Fibroblast of villous mesenchyme (primary cell): ENCODE measurements at regions not wholly inside any gene's neighbourhood (a gene's known extent, or its start where the extent isn't known, plus 50 kb on each side); places are given as distances from the start of the nearest gene placed in this dataset.

Source experiments
- DNase-seq: peaks from one replicate; pipeline ENCODE4 v3.0.0-alpha.2; 2010; ENCODE audit warnings: low read depth
- H3K4me3 ChIP-seq: 2 replicates; pipeline ENCODE4 v1.5.1; 2011; ENCODE audit warnings: low read depth, mild to moderate bottlenecking, low read length
- TF ChIP-seq, protein P1 (sequence below): IDR thresholded peaks from 2 replicates; pipeline ENCODE4 v1.5.1; 2012; ENCODE audit warnings: low read depth, mild to moderate bottlenecking, low read length; ENCODE audit not compliant: insufficient read depth

DNA sequence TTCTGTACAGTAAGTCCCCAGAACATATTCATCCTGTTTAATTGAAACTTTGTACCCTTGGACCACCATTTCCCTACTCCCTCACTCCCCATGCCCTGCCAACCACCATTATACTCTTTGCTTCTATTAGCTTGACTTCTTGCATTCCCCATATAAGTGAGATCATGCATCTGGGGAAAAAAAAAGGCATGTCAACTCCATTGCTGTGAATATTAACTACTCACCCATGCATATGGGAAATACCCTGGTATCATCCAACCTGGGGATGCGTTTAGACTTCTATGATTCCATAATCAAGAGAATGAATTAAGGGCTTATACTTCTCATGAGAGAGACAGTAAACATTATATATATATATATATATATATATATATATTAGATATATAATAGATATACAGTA lies 659.4 kb upstream of the C9orf72 start:
- TF ChIP-seq, protein P1, sequence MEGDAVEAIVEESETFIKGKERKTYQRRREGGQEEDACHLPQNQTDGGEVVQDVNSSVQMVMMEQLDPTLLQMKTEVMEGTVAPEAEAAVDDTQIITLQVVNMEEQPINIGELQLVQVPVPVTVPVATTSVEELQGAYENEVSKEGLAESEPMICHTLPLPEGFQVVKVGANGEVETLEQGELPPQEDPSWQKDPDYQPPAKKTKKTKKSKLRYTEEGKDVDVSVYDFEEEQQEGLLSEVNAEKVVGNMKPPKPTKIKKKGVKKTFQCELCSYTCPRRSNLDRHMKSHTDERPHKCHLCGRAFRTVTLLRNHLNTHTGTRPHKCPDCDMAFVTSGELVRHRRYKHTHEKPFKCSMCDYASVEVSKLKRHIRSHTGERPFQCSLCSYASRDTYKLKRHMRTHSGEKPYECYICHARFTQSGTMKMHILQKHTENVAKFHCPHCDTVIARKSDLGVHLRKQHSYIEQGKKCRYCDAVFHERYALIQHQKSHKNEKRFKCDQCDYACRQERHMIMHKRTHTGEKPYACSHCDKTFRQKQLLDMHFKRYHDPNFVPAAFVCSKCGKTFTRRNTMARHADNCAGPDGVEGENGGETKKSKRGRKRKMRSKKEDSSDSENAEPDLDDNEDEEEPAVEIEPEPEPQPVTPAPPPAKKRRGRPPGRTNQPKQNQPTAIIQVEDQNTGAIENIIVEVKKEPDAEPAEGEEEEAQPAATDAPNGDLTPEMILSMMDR: no peak
- DNase-seq: no peak
- H3K4me3 ChIP-seq: no peak overlapping the region

GRCh38 chr9:28234133-28234893 lies 661.0 kb upstream of the C9orf72 start:
- DNase-seq: peak; percentile 2
- TF ChIP-seq, protein P1: no peak
- no peak overlapping the region for H3K4me3 ChIP-seq

GRCh38 chr9:28234894-28235277 lies 661.6 kb upstream of the C9orf72 start:
- DNase-seq: peak; percentile 45
- no peak overlapping the region for H3K4me3 ChIP-seq
- TF ChIP-seq, protein P1: no peak

GRCh38 chr9:28249424-28249823 lies 676.1 kb upstream of the C9orf72 start:
- DNase-seq: peak; percentile 23
- TF ChIP-seq, protein P1: no peak
- H3K4me3 ChIP-seq: no peak overlapping the region

DNA sequence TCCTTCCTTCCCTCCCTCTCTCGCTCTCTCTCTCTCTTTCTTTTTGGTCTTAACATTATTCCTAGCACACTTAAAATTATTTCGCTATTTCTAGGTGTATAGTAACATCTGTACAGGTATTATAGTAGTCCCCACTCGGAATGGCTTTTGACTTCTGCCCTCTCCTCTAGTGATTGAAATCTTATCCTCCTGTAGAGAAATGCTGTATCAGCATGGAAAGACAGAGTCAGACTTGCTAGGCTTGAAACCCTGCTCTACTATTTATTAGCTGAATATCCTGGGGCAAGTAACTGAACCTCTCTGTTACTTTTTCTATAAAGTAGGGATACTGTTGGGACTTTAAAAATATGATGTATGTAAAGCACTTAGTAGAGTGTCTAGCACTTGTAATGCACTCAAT lies 681.9 kb upstream of the C9orf72 start:
- TF ChIP-seq, protein P1: no peak
- H3K4me3 ChIP-seq: no peak overlapping the region
- no peak for DNase-seq

DNA sequence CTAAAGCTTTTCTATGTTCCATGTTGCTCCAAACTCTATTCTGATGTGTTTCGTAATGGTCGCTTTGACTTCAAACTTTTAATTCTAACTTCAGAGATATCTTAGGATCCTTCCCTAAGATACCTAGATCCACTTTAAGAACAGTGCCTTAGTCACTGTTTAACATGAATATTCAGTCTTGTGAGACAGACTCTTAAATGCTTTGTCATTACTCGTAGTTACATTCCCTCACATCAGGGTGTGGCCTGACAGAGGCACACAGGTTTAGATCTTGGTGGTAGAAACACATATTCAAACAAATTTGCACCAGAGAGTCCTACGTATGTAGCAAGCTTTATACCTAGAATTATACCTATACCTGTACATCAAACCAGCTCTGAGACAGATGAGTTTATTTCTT lies 687.0 kb upstream of the C9orf72 start:
- TF ChIP-seq, protein P1: no peak
- DNase-seq: no peak
- H3K4me3 ChIP-seq: no peak overlapping the region

DNA sequence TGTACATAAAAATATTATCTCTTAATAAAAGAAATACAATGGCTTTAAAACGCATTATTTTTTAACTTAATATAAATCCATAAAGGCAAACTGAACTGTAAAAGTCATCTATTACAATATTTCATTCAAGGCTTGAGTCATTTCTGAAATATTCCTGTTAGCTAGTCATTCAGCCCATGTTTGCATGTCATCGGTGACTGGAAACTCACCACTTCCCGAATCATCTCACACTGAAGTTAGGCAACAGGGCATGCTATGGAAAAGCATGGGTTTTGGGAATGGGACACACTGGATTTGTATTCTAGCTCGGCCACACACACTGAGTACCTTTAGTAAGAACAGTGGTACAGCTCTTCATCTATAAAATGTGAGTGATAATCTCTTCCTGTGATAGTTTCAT lies 691.1 kb upstream of the C9orf72 start:
- TF ChIP-seq, protein P1: no peak
- no peak overlapping the region for H3K4me3 ChIP-seq
- DNase-seq: peak; percentile 21
